ENCODE measurements at regions not wholly inside any gene's neighbourhood (a gene's known extent, or its start where the extent isn't known, plus 50 kb on each side); places are given as distances from the start of the nearest gene placed in this dataset.
"Not testable (repeated sequence)": the region's sequence is repeated elsewhere in the genome, so short reads cannot be mapped to it uniquely, and the experiment has no call there.

DNA sequence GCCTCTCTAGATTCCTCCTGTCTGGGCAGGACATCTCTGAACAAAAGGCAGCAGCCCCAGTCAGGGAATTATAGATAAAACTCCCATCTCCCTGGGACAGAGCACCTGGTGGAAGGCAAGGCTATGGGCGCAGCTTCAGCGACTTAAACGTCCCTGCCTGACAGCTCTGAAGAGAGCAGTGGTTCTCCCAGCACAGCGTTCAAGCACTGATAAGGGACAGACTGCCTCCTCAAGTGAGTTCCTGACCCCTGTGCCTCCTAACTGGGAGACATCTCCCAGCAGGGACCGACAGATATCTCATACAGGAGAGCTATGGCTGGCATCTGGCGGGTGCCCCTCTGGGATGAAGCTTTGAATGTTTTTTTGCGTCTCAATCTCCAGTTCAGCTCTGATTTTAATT, 262.2 kb downstream of the PARM1 start:
- no peak overlapping the region for H3K4me3 ChIP-seq (replicated peaks in 1 of 2; ENCODE audit: low read depth in 2 of 2, low read length in 2 of 2)
- DNase-seq (ENCODE audit: low read depth in 2 of 2): no peak
- TF ChIP-seq, protein P1, sequence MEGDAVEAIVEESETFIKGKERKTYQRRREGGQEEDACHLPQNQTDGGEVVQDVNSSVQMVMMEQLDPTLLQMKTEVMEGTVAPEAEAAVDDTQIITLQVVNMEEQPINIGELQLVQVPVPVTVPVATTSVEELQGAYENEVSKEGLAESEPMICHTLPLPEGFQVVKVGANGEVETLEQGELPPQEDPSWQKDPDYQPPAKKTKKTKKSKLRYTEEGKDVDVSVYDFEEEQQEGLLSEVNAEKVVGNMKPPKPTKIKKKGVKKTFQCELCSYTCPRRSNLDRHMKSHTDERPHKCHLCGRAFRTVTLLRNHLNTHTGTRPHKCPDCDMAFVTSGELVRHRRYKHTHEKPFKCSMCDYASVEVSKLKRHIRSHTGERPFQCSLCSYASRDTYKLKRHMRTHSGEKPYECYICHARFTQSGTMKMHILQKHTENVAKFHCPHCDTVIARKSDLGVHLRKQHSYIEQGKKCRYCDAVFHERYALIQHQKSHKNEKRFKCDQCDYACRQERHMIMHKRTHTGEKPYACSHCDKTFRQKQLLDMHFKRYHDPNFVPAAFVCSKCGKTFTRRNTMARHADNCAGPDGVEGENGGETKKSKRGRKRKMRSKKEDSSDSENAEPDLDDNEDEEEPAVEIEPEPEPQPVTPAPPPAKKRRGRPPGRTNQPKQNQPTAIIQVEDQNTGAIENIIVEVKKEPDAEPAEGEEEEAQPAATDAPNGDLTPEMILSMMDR (IDR thresholded peaks at IDR 0.05; ENCODE audit: low read depth, low read length): no peak

DNA sequence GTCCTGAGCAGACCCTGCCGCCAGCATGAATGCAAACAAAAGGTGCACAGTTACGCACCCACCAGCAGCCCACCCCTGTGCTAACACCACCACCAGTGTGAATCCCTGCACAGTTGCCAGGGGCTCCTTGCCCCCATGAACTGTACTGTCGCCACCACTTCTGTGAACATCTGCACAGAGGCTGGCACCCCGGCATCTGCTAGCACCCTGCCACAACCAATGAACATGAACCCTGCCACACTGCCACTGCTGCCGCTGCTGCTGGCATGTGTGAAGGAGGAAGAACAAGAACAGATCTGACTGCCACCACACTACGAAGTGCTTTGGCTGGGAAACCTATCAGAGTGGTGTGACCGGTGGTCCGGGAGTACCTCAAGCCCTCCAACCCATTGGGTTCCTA, 261.3 kb downstream of the PARM1 start:
- H3K4me3 ChIP-seq (replicated peaks in 1 of 2; ENCODE audit: low read depth in 2 of 2, low read length in 2 of 2): no peak overlapping the region
- DNase-seq (ENCODE audit: low read depth in 2 of 2): no peak
- TF ChIP-seq, protein P1 (IDR thresholded peaks at IDR 0.05; ENCODE audit: low read depth, low read length): no peak

- not testable (repeated sequence) for DNase-seq (ENCODE audit: low read depth in 2 of 2); H3K4me3 ChIP-seq (replicated peaks in 1 of 2; ENCODE audit: low read depth in 2 of 2, low read length in 2 of 2)
These were observed 259.3 kb downstream of the PARM1 start for GRCh38 chr4:75192182-75192581.

GRCh38 chr4:75189711-75190335, 256.9 kb downstream of the PARM1 start:
- no peak overlapping the region for H3K4me3 ChIP-seq (replicated peaks in 1 of 2; ENCODE audit: low read depth in 2 of 2, low read length in 2 of 2)
- DNase-seq (ENCODE audit: low read depth in 2 of 2): no peak
- TF ChIP-seq, protein P1 (IDR thresholded peaks at IDR 0.05; ENCODE audit: low read depth, low read length): no peak

GRCh38 chr4:75180790-75181776, 248.2 kb downstream of the PARM1 start:
- TF ChIP-seq, protein P1 (IDR thresholded peaks at IDR 0.05; ENCODE audit: low read depth, low read length): no peak
- peak in 1 of 2 donors; percentile 30 for DNase-seq (ENCODE audit: low read depth in 2 of 2)
- H3K4me3 ChIP-seq (replicated peaks in 1 of 2; ENCODE audit: low read depth in 2 of 2, low read length in 2 of 2): no peak overlapping the region

GRCh38 chr4:75180217-75180616, 247.3 kb downstream of the PARM1 start:
- H3K4me3 ChIP-seq (replicated peaks in 1 of 2; ENCODE audit: low read depth in 2 of 2, low read length in 2 of 2): no peak overlapping the region
- no peak for DNase-seq (ENCODE audit: low read depth in 2 of 2)
- TF ChIP-seq, protein P1 (IDR thresholded peaks at IDR 0.05; ENCODE audit: low read depth, low read length): no peak

DNA sequence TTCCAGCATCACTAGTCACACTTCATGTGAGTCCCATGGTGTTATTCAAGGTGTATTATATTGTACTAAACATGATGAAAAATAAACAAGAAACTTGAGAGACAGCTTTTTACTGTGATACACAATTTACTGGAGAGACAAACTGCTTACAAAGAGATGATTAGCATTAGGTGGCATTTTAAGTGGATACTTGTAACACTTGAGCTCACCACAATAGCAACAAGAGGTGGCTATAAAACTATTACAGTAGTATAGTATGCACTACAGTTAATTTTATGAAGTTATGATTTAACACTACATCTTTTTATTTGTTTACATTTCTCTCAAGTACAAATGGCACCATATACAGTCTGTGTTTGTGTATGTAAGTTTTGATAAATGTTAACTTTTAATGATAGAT, 246.6 kb downstream of the PARM1 start:
- TF ChIP-seq, protein P1 (IDR thresholded peaks at IDR 0.05; ENCODE audit: low read depth, low read length): no peak
- H3K4me3 ChIP-seq (replicated peaks in 1 of 2; ENCODE audit: low read depth in 2 of 2, low read length in 2 of 2): no peak overlapping the region
- DNase-seq (ENCODE audit: low read depth in 2 of 2): no peak
